ENCODE measurements at regions not wholly inside any gene's neighbourhood (a gene's known extent, or its start where the extent isn't known, plus 50 kb on each side); places are given as distances from the start of the nearest gene placed in this dataset.
A peak's percentile ranks its signal among the peaks of the same experiment; 100 is the strongest.

- Histone ChIP-seq H3K79me2 (ENCODE audit: low read length) (no peaks in the 10 kb centered on the region), H3K9me3 (ENCODE audit: low read length) (no peaks in the 10 kb centered on the region), H3K4me3 (ENCODE audit: low read length) (no peak overlapping the region), H3K4me1 (ENCODE audit: insufficient read depth, low read length) (peaks cover 5% of the 10 kb centered on the region; the same call in 1 of the 2 replicates), H3K9me2 (replicated peaks; ENCODE audit: low read length) (no peaks in the 10 kb centered on the region), H3K9ac (ENCODE audit: low read length) (no peak overlapping the region), H3K27ac (ENCODE audit: low read length) (no peak overlapping the region), H3K4me2 (ENCODE audit: low read length) (no peak overlapping the region), H4K20me1 (ENCODE audit: low read length) (no peaks in the 10 kb centered on the region), H3K27me3 (ENCODE audit: low read length) (no peaks in the 10 kb centered on the region), H2AFZ (ENCODE audit: low read length) (no peak overlapping the region), H3F3A (ENCODE audit: low read length, unreplicated experiment) (no peaks in the 10 kb centered on the region), H3K36me3 (ENCODE audit: low read depth, low read length) (no peaks in the 10 kb centered on the region)
- ChIA-PET CTCF (no interaction called here), POLR2A (ENCODE audit: unreplicated experiment) (no interaction called here)
- no peak for TF ChIP-seq CTCF (conservative IDR thresholded peaks at IDR 0.05; ENCODE audit: low read depth, low read length)
- TF ChIP-seq EZH2 (IDR thresholded peaks at IDR 0.05; ENCODE audit: low read length, unreplicated experiment), result no peak
- no peak for TF ChIP-seq EZH2phosphoT487 (IDR thresholded peaks at IDR 0.05; ENCODE audit: borderline replicate concordance, low read length)
- intact Hi-C loops (cut with micrococcal nuclease), result no loop called here
- ATAC-seq (no peak), DNase-seq (no peak)
- BruUV-seq (replicated peaks), result no TSS peak
Measured at GRCh38 chr13:70333752-70334151, 225.5 kb upstream of the KLHL1 start.

GRCh38 chr13:70330697-70331361 is 222.6 kb upstream of the KLHL1 start:
- no TSS peak for BruUV-seq (replicated peaks)
- Histone ChIP-seq H3K4me2 (ENCODE audit: low read length) (no peak overlapping the region), H3K9me3 (ENCODE audit: low read length) (no peaks in the 10 kb centered on the region), H3K4me1 (ENCODE audit: insufficient read depth, low read length) (peaks cover 5% of the 10 kb centered on the region; the same call in 1 of the 2 replicates), H3K4me3 (ENCODE audit: low read length) (no peak overlapping the region), H3F3A (ENCODE audit: low read length, unreplicated experiment) (no peaks in the 10 kb centered on the region), H3K79me2 (ENCODE audit: low read length) (no peaks in the 10 kb centered on the region), H3K9me2 (replicated peaks; ENCODE audit: low read length) (no peaks in the 10 kb centered on the region), H3K27me3 (ENCODE audit: low read length) (no peaks in the 10 kb centered on the region), H3K27ac (ENCODE audit: low read length) (no peak overlapping the region), H2AFZ (ENCODE audit: low read length) (no peak overlapping the region), H4K20me1 (ENCODE audit: low read length) (no peaks in the 10 kb centered on the region), H3K36me3 (ENCODE audit: low read depth, low read length) (no peaks in the 10 kb centered on the region), H3K9ac (ENCODE audit: low read length) (no peak overlapping the region)
- ChIA-PET CTCF (no interaction called here), POLR2A (ENCODE audit: unreplicated experiment) (no interaction called here)
- peak; percentile 71 for ATAC-seq
- peak; percentile 57 for DNase-seq
- intact Hi-C loops (cut with micrococcal nuclease), result no loop called here
- TF ChIP-seq EZH2phosphoT487 (IDR thresholded peaks at IDR 0.05; ENCODE audit: borderline replicate concordance, low read length), result no peak
- no peak for TF ChIP-seq CTCF (conservative IDR thresholded peaks at IDR 0.05; ENCODE audit: low read depth, low read length)
- no peak for TF ChIP-seq EZH2 (IDR thresholded peaks at IDR 0.05; ENCODE audit: low read length, unreplicated experiment)

- no peak overlapping the region for H2AFZ ChIP-seq (ENCODE audit: low read length)
- H3K9ac ChIP-seq (ENCODE audit: low read length), result no peak overlapping the region
- H3K36me3 ChIP-seq (ENCODE audit: low read depth, low read length), result no peaks in the 10 kb centered on the region
- no peaks in the 10 kb centered on the region for H3K79me2 ChIP-seq (ENCODE audit: low read length)
- ATAC-seq, result no peak
- ChIA-PET POLR2A (ENCODE audit: unreplicated experiment) (no interaction called here), CTCF (no interaction called here)
- no peaks in the 10 kb centered on the region for H3K9me3 ChIP-seq (ENCODE audit: low read length)
- no peak for DNase-seq
- intact Hi-C loops (cut with micrococcal nuclease), result no loop called here
- no peak for TF ChIP-seq EZH2 (IDR thresholded peaks at IDR 0.05; ENCODE audit: low read length, unreplicated experiment)
- TF ChIP-seq CTCF (conservative IDR thresholded peaks at IDR 0.05; ENCODE audit: low read depth, low read length), result no peak
- TF ChIP-seq EZH2phosphoT487 (IDR thresholded peaks at IDR 0.05; ENCODE audit: borderline replicate concordance, low read length), result no peak
- no peaks in the 10 kb centered on the region for H3K27me3 ChIP-seq (ENCODE audit: low read length)
- no peak overlapping the region for H3K4me2 ChIP-seq (ENCODE audit: low read length)
- no TSS peak for BruUV-seq (replicated peaks)
- no peak overlapping the region for H3K27ac ChIP-seq (ENCODE audit: low read length)
- no peaks in the 10 kb centered on the region for H3K9me2 ChIP-seq (replicated peaks; ENCODE audit: low read length)
- no peak overlapping the region for H3K4me3 ChIP-seq (ENCODE audit: low read length)
- H3F3A ChIP-seq (ENCODE audit: low read length, unreplicated experiment), result no peaks in the 10 kb centered on the region
- no peaks in the 10 kb centered on the region for H4K20me1 ChIP-seq (ENCODE audit: low read length)
- H3K4me1 ChIP-seq (ENCODE audit: insufficient read depth, low read length), result no peaks in the 10 kb centered on the region
Measured at GRCh38 chr13:70324519-70324918, 216.3 kb upstream of the KLHL1 start.
